ENCODE measurements at regions not wholly inside any gene's neighbourhood (a gene's known extent, or its start where the extent isn't known, plus 50 kb on each side); places are given as distances from the start of the nearest gene placed in this dataset.
A peak's percentile ranks its signal among the peaks of the same experiment; 100 is the strongest.

- no peak for ATAC-seq
- TF ChIP-seq TSHZ2 (CRISPR knock-in tag; IDR thresholded peaks at IDR 0.05) = no peak
- TF ChIP-seq ZC3H10 (CRISPR knock-in tag; IDR thresholded peaks at IDR 0.05) = no peak
- TF ChIP-seq PPARA (CRISPR knock-in tag; IDR thresholded peaks at IDR 0.05; ENCODE audit: borderline replicate concordance) = no peak
- no peak for TF ChIP-seq ESRRG (CRISPR knock-in tag; IDR thresholded peaks at IDR 0.05)
- no peak for TF ChIP-seq GLIS3 (CRISPR knock-in tag; IDR thresholded peaks at IDR 0.05)
- TF ChIP-seq SNAI2 (CRISPR knock-in tag; IDR thresholded peaks at IDR 0.05) = no peak
- TF ChIP-seq TCF4 (CRISPR knock-in tag; IDR thresholded peaks at IDR 0.05; ENCODE audit: borderline replicate concordance) = no peak
- TF ChIP-seq ISL1 (CRISPR knock-in tag; IDR thresholded peaks at IDR 0.05) = no peak
- no peak for TF ChIP-seq ZFP3 (CRISPR knock-in tag; IDR thresholded peaks at IDR 0.05)
- no peak for TF ChIP-seq POU6F1 (CRISPR knock-in tag; IDR thresholded peaks at IDR 0.05; ENCODE audit: borderline replicate concordance, low read depth)
- TF ChIP-seq CSRNP3 (CRISPR knock-in tag; IDR thresholded peaks at IDR 0.05) = no peak
- TF ChIP-seq ZNF565 (CRISPR knock-in tag; conservative IDR thresholded peaks at IDR 0.05; ENCODE audit: low read depth) = no peak
- no peak for TF ChIP-seq BACH2 (CRISPR knock-in tag; IDR thresholded peaks at IDR 0.05; ENCODE audit: borderline replicate concordance)
- no peak for TF ChIP-seq CREB5 (CRISPR knock-in tag; IDR thresholded peaks at IDR 0.05; ENCODE audit: low read depth)
- no peak for TF ChIP-seq ZNF70 (CRISPR knock-in tag; IDR thresholded peaks at IDR 0.05)
- TF ChIP-seq ZNF8 (CRISPR knock-in tag; IDR thresholded peaks at IDR 0.05) = no peak
- no peak for TF ChIP-seq OSR1 (CRISPR knock-in tag; IDR thresholded peaks at IDR 0.05)
- TF ChIP-seq CSDC2 (CRISPR knock-in tag; IDR thresholded peaks at IDR 0.05) = no peak
- no peak for TF ChIP-seq ARNTL (CRISPR knock-in tag; IDR thresholded peaks at IDR 0.05; ENCODE audit: borderline replicate concordance, low read depth)
- TF ChIP-seq PATZ1 (CRISPR knock-in tag; IDR thresholded peaks at IDR 0.05; ENCODE audit: borderline replicate concordance) = no peak
These were observed 91.0 kb downstream of the GAS1 start for GRCh38 chr9:86856259-86856658.

GRCh38 chr9:86854898-86855523, 92.3 kb downstream of the GAS1 start:
- TF ChIP-seq BACH2 (CRISPR knock-in tag; IDR thresholded peaks at IDR 0.05; ENCODE audit: borderline replicate concordance) = no peak
- no peak for TF ChIP-seq TOX (CRISPR knock-in tag; IDR thresholded peaks at IDR 0.05; ENCODE audit: borderline replicate concordance)
- TF ChIP-seq RARB (CRISPR knock-in tag; IDR thresholded peaks at IDR 0.05) = no peak
- no peak for TF ChIP-seq ESRRG (CRISPR knock-in tag; IDR thresholded peaks at IDR 0.05)
- no peak for TF ChIP-seq PATZ1 (CRISPR knock-in tag; IDR thresholded peaks at IDR 0.05; ENCODE audit: borderline replicate concordance)
- ATAC-seq = peak; percentile 99
